Stomach (tissue), 8 donors: ENCODE measurements at regions not wholly inside any gene's neighbourhood (a gene's known extent, or its start where the extent isn't known, plus 50 kb on each side); places are given as distances from the start of the nearest gene placed in this dataset.
"Not testable (repeated sequence)": the region's sequence is repeated elsewhere in the genome, so short reads cannot be mapped to it uniquely, and the experiment has no call there.

Source experiments
- DNase-seq, 2 donors: peaks; one replicate each; pipeline versions ENCODE4 v3.0.0 to v3.0.0-alpha.2; 2013 to 2019
- H3K27ac ChIP-seq, 5 donors: fragments of 200-600 bp in 4 of 5; sonication (generic) in 4 of 5; one replicate each; pipeline ENCODE4 v1.5.1; 2013 to 2019; ENCODE audit warnings: mild to moderate bottlenecking in 1 of 5, moderate library complexity in 1 of 5
- H3K27me3 ChIP-seq, 3 donors: fragments of 200-600 bp; sonication (generic); one replicate each; pipeline ENCODE4 v1.5.1; 2017 to 2019; ENCODE audit warnings: mixed run types in 1 of 3
- H3K36me3 ChIP-seq, 4 donors: fragments of 200-600 bp; sonication (generic); 1 replicate in 3 of 4; 2 replicates in 1 of 4; pipeline ENCODE4 v1.5.1; 2016 to 2019
- H3K4me1 ChIP-seq, 4 donors: fragments of 200-600 bp; sonication (generic); one replicate each; pipeline ENCODE4 v1.5.1; 2016 to 2019
- H3K4me3 ChIP-seq, 4 donors: fragments of 200-600 bp; sonication (generic) in 3 of 4; one replicate each; pipeline ENCODE4 v1.5.1; 2016 to 2019; ENCODE audit warnings: mild to moderate bottlenecking in 1 of 4
- H3K9me3 ChIP-seq, 4 donors: fragments of 200-600 bp; sonication (generic); one replicate each; pipeline ENCODE4 v1.5.1; 2016 to 2019
- CTCF ChIP-seq, 7 experiments: fragments of 450-650 bp in 4 of 7; fragments of 200-600 bp in 3 of 7; sonication (generic) in 3 of 7; IDR thresholded peaks; one replicate each; pipeline ENCODE4 v1.5.1; 2016 to 2019; ENCODE audit warnings: antibody characterized with exemption in 7 of 7, control low read depth in 2 of 7, mild to moderate bottlenecking in 1 of 7
- EP300 ChIP-seq: sonication (generic); formaldehyde crosslinking; IDR thresholded peaks from one replicate; pipeline ENCODE4 v1.6.1; 2017; ENCODE audit warnings: antibody characterized with exemption
- POLR2A ChIP-seq, 4 donors: fragments of 450-650 bp; IDR thresholded peaks; one replicate each; pipeline ENCODE4 v1.6.1; 2016; ENCODE audit warnings: antibody characterized with exemption in 4 of 4, control low read depth in 2 of 4, mild to moderate bottlenecking in 1 of 4, moderate library complexity in 1 of 4
- POLR2AphosphoS5 ChIP-seq, 3 donors: sonication (generic); formaldehyde crosslinking; IDR thresholded peaks; one replicate each; pipeline ENCODE4 v1.6.1; 2016; ENCODE audit warnings: antibody characterized with exemption in 3 of 3
- WGBS, 5 donors: extraction: QIAGEN DNeasy Blood & Tissue Kit in 3 of 5; methylation state at CpG; one replicate each; pipeline versions ENCODE4 v1.1.5 to v1.1.7; 2013 to 2018; 5-methylcytosine and 5-hydroxymethylcytosine counted together
- intact Hi-C: fragments of 100-400 bp; cut with DNase I; formaldehyde crosslinking; loops from one replicate; pipeline ENCODE4 v1.15.1; 2023; ENCODE audit warnings: low total_unique reads
- donor health status: healthy with polysubstance abuse.
- donor health status: Bipolar disorder and iron deficiency.
- donor health status: healthy.

GRCh38 chr9:24986331-24986730 lies 440.6 kb upstream of the IZUMO3 start:
- peak in 1 of 2 donors; percentile 3 for DNase-seq
- no peak overlapping the region for H3K27ac ChIP-seq
- TF ChIP-seq POLR2A (IDR thresholded peaks at IDR 0.05): no peak
- H3K4me1 ChIP-seq: no peaks in the 10 kb centered on the region
- H3K27me3 ChIP-seq: no peaks in the 10 kb centered on the region
- H3K36me3 ChIP-seq: no peaks in the 10 kb centered on the region
- intact Hi-C loops: no loop called here
- H3K9me3 ChIP-seq: no peaks in the 10 kb centered on the region
- no peak overlapping the region for H3K4me3 ChIP-seq
- WGBS, 5 donors: 53 to 65% (median 63%) methylated on average over 3 of the region's 3 CpGs

GRCh38 chr9:24970780-24971179 lies 425.1 kb upstream of the IZUMO3 start:
- WGBS, 5 donors: 87 to 97% (median 95%) methylated on average over 8 of the region's 8 CpGs

GRCh38 chr9:24961762-24962161 lies 416.1 kb upstream of the IZUMO3 start:
- intact Hi-C loops: no loop called here
- no peaks in the 10 kb centered on the region for H3K36me3 ChIP-seq
- no peaks in the 10 kb centered on the region for H3K27me3 ChIP-seq
- H3K9me3 ChIP-seq: no peaks in the 10 kb centered on the region
- H3K4me3 ChIP-seq: no peak overlapping the region
- no peak overlapping the region for H3K27ac ChIP-seq
- no peak for TF ChIP-seq CTCF (IDR thresholded peaks at IDR 0.05)
- TF ChIP-seq POLR2AphosphoS5 (IDR thresholded peaks at IDR 0.05): no peak
- TF ChIP-seq POLR2A (IDR thresholded peaks at IDR 0.05): no peak
- TF ChIP-seq EP300: no peak
- no peak for DNase-seq
- no peaks in the 10 kb centered on the region for H3K4me1 ChIP-seq

More at GRCh38 chr9:24970780-24971179, 425.1 kb upstream of the IZUMO3 start:
- H3K36me3 ChIP-seq, DNase-seq, H3K4me3 ChIP-seq, intact Hi-C loops, H3K27me3 ChIP-seq, H3K4me1 ChIP-seq, H3K27ac ChIP-seq, H3K9me3 ChIP-seq: not testable (repeated sequence)

- DNase-seq: no peak
- intact Hi-C loops: no loop called here
- no peaks in the 10 kb centered on the region for H3K36me3 ChIP-seq
- H3K4me3 ChIP-seq: no peak overlapping the region
- H3K4me1 ChIP-seq: no peaks in the 10 kb centered on the region
- H3K27me3 ChIP-seq: no peaks in the 10 kb centered on the region
- TF ChIP-seq CTCF (IDR thresholded peaks at IDR 0.05) (no peak), POLR2AphosphoS5 (IDR thresholded peaks at IDR 0.05) (no peak), EP300 (no peak), POLR2A (IDR thresholded peaks at IDR 0.05) (no peak)
- H3K9me3 ChIP-seq: no peaks in the 10 kb centered on the region
- 83 to 98% (median 92%) methylated on average over 1 of the region's 1 CpG for WGBS, 5 donors
- no peak overlapping the region for H3K27ac ChIP-seq
Measured at GRCh38 chr9:24953070-24953469, 407.4 kb upstream of the IZUMO3 start.

GRCh38 chr9:24939109-24939850 lies 393.6 kb upstream of the IZUMO3 start:
- Histone ChIP-seq H3K4me1 (no peaks in the 10 kb centered on the region), H3K27ac (no peak overlapping the region), H3K4me3 (no peak overlapping the region), H3K36me3 (no peaks in the 10 kb centered on the region), H3K9me3 (no peaks in the 10 kb centered on the region), H3K27me3 (no peaks in the 10 kb centered on the region)
- WGBS, 5 donors: 70 to 80% (median 72%) methylated on average over 5 of the region's 5 CpGs
- no peak for TF ChIP-seq CTCF (IDR thresholded peaks at IDR 0.05)
- TF ChIP-seq POLR2AphosphoS5 (IDR thresholded peaks at IDR 0.05): no peak
- no peak for TF ChIP-seq POLR2A (IDR thresholded peaks at IDR 0.05)
- TF ChIP-seq EP300: no peak
- peak in 1 of 2 donors; percentile 18 for DNase-seq
- intact Hi-C loops: no loop called here
